ENCODE measurements at regions not wholly inside any gene's neighbourhood (a gene's known extent, or its start where the extent isn't known, plus 50 kb on each side); places are given as distances from the start of the nearest gene placed in this dataset.

DNA sequence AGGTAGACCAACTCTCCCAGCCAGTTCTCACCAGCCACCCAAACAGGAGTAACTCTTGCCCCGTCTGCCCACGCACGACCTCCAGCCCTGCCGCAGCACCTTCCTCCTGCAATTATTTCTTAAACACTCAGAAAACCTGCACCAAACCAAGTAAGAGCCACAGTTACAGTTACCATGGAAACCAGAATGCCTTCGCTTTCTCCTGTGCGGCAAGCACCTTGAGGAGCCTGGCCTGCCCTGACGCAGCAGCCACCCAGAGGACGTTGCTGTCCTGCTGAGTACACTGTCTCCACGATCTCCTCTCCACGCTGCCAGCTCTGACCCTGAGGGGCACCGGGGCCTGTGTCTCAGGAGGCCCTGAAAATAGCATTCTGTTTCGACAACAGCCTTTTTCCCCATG lies 94.3 kb upstream of the SMIM21 start:
- Mint-ChIP-seq H3K27ac (no peak overlapping the region), H3K4me3 (no peak overlapping the region), H3K27me3 (no peaks in the 10 kb centered on the region), H3K4me1 (ENCODE audit: low read depth) (no peaks in the 10 kb centered on the region), H3K36me3 (ENCODE audit: low read depth) (no peaks in the 10 kb centered on the region), H3K9me3 (no peaks in the 10 kb centered on the region)
- intact Hi-C loops (cut with micrococcal nuclease): no loop called here

DNA sequence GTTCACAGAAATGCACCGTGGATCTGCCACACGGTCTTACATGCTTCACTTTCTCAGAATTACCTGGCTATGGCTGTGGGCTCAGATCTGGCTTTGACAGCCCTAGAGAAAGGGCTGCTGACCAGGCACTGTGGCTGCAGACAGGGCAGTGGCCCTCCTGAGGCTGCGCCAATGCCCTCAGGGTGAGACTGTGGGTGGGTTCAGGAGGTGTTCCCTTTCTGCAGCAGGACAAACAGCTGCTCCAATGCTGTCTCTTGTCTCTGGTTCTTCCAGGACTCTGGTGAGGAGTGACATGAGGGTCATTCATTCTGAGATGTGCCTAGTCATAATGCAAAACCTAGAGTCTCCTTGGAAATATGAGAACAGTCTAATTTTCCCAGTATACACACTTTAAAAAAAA lies 90.5 kb upstream of the SMIM21 start:
- Mint-ChIP-seq H3K4me1 (ENCODE audit: low read depth) (no peaks in the 10 kb centered on the region), H3K36me3 (ENCODE audit: low read depth) (no peaks in the 10 kb centered on the region), H3K27ac (no peak overlapping the region), H3K9me3 (peaks cover 14% of the 10 kb centered on the region), H3K27me3 (no peaks in the 10 kb centered on the region), H3K4me3 (no peak overlapping the region)
- intact Hi-C loops (cut with micrococcal nuclease): no loop called here

DNA sequence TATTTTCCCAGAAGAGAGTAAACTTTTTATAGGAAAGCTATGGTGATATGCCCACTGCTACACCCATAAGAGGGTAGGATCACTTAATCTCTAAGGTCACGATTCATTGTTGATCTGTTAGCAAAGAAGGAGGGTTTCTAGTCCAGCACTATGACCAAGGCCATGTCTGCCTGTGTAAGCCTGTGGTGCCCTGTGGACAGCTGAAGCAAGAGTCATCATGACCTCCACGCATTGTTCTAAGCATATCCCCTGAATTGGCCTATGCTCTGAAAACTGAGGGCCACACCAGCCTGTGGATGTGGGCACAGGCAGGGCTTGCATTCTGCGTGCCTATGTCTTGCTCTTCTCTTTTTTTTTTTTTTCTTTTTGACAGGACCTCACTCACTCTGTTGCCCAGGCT lies 89.8 kb upstream of the SMIM21 start:
- Mint-ChIP-seq H3K4me3 (no peak overlapping the region), H3K36me3 (ENCODE audit: low read depth) (no peaks in the 10 kb centered on the region), H3K27ac (no peak overlapping the region), H3K9me3 (peaks cover 21% of the 10 kb centered on the region), H3K27me3 (no peaks in the 10 kb centered on the region), H3K4me1 (ENCODE audit: low read depth) (no peaks in the 10 kb centered on the region)
- intact Hi-C loops (cut with micrococcal nuclease): no loop called here

DNA sequence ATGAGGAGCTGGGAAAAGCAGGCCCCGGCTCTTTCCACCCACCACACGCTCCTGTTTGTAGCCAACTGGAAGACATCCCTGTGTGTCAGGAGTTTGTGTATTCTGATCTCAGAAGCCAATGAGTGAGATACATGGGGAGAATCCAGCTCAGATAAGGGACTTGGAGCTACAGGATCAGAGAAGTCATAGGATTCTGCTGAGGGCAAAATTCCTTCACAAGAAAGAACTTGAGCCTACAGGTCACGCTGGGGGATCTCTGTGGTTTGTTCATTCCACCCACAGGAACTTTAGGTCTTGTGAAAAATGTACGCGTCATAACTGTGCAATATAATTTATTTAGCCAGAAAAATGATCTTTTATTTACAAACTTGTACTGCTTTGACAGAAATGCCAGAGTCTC lies 80.1 kb upstream of the SMIM21 start:
- H3K27ac Mint-ChIP-seq: no peak overlapping the region
- intact Hi-C loops (cut with micrococcal nuclease): no loop called here
- no peak overlapping the region for H3K4me3 Mint-ChIP-seq
- H3K4me1 Mint-ChIP-seq (ENCODE audit: low read depth): no peaks in the 10 kb centered on the region
- peaks cover 28% of the 10 kb centered on the region for H3K9me3 Mint-ChIP-seq
- H3K27me3 Mint-ChIP-seq: no peaks in the 10 kb centered on the region
- H3K36me3 Mint-ChIP-seq (ENCODE audit: low read depth): no peaks in the 10 kb centered on the region

DNA sequence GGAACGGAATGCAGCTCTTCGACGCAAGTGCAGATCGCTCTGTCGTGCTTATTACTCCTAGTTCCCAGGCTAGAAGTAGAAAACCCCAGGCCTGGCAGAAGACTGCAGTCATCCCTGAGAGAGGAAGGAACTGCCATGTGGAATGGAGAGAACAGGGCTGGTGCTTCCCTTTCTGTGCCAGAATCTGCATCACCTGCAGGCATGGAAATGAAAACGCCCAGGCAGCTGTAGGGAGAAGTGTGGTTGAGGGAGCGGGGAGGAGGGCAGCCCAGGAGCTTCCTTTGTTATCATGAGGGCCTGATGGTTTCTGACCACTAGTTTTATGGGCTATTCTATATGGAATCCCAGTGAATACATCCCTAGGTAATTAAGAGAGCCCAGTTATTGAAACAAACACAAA lies 79.4 kb upstream of the SMIM21 start:
- no peak overlapping the region for H3K27ac Mint-ChIP-seq
- intact Hi-C loops (cut with micrococcal nuclease): no loop called here
- no peaks in the 10 kb centered on the region for H3K27me3 Mint-ChIP-seq
- no peaks in the 10 kb centered on the region for H3K4me1 Mint-ChIP-seq (ENCODE audit: low read depth)
- no peak overlapping the region for H3K4me3 Mint-ChIP-seq
- peaks cover 22% of the 10 kb centered on the region for H3K9me3 Mint-ChIP-seq
- H3K36me3 Mint-ChIP-seq (ENCODE audit: low read depth): no peaks in the 10 kb centered on the region

DNA sequence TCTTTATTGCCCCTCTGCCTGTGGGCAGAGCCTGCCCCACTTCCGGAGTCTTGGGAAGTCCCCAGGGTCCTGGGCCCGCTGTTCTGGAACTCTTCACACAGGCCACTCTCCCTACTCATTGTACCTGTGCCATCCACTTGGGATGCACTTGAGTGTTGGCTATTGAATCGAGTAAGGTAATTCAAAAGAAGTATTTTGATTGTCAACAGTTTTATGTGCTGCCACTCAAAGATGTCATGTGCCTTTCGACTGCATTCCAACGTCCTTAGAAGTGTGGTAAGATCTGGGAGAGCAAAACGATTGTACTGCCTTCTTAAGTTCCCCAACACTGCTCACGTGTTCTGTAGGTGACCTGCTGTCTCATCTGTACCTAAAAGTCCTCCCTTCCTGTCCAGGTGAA lies 77.0 kb upstream of the SMIM21 start:
- peaks cover 5% of the 10 kb centered on the region for H3K9me3 Mint-ChIP-seq
- no peaks in the 10 kb centered on the region for H3K27me3 Mint-ChIP-seq
- H3K4me1 Mint-ChIP-seq (ENCODE audit: low read depth): no peaks in the 10 kb centered on the region
- H3K36me3 Mint-ChIP-seq (ENCODE audit: low read depth): no peaks in the 10 kb centered on the region
- no peak overlapping the region for H3K4me3 Mint-ChIP-seq
- intact Hi-C loops (cut with micrococcal nuclease): no loop called here
- no peak overlapping the region for H3K27ac Mint-ChIP-seq

DNA sequence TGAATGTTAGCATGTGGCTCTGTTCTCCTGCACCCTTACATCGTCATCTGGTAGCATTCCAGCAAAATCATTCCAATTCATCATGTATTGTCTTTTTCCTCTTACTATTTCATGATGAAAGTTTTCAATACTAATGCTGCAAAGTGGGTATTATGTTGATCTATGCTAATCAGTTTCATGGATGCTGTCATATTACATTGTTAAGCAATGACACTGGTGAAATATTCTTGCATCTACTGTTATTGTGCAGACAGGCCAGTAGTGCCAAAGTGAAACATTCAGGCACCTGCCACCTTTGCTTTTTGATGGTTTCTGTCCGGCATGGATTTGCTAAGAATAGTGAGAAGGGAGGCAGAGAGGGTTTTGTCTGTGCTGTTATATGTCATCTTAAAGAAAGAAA lies 76.1 kb upstream of the SMIM21 start:
- H3K4me3 Mint-ChIP-seq: no peak overlapping the region
- H3K4me1 Mint-ChIP-seq (ENCODE audit: low read depth): no peaks in the 10 kb centered on the region
- no peak overlapping the region for H3K27ac Mint-ChIP-seq
- H3K27me3 Mint-ChIP-seq: no peaks in the 10 kb centered on the region
- intact Hi-C loops (cut with micrococcal nuclease): no loop called here
- H3K9me3 Mint-ChIP-seq: no peaks in the 10 kb centered on the region
- no peaks in the 10 kb centered on the region for H3K36me3 Mint-ChIP-seq (ENCODE audit: low read depth)

DNA sequence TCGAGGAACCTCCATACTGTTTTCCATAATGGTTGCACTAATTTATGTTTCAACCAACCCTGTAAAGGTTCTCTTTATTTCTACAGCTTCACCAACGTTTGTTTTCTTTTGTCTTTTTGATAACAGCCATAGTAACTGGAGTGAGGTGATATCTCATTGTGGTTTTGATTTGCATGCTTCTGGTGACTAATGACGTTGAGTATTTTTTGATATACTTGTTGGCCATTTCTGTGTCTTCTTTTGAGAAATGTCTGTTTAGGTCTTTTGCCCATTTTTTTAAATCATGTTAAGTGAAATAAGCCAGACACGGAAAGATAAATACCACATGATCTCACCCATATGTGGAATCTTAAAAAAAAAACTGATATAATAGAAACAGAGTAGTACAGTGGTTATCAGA lies 74.8 kb upstream of the SMIM21 start:
- no peaks in the 10 kb centered on the region for H3K36me3 Mint-ChIP-seq (ENCODE audit: low read depth)
- no peak overlapping the region for H3K4me3 Mint-ChIP-seq
- H3K27me3 Mint-ChIP-seq: no peaks in the 10 kb centered on the region

DNA sequence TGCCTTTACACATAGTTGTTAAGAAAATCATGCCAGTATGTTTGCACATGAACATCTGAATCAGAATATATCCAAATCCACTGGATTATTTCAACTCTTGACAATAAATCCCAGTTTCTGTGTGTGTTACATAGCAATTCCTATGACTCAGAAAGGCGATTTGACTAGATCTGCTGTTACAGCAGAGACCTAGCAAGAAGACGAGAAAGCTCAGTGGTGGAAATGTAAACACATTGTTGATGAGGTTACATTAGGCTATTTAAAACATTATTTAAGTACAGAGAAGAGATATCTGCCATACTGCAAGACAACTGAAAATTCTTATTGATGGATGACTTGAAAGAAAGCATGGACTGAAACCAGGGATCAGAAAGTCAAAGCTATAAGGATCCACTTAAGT lies 73.0 kb upstream of the SMIM21 start:
- Mint-ChIP-seq H3K27me3 (peaks cover 3% of the 10 kb centered on the region), H3K36me3 (ENCODE audit: low read depth) (no peaks in the 10 kb centered on the region), H3K9me3 (no peaks in the 10 kb centered on the region), H3K4me3 (no peak overlapping the region), H3K4me1 (ENCODE audit: low read depth) (no peaks in the 10 kb centered on the region), H3K27ac (no peak overlapping the region)
- intact Hi-C loops (cut with micrococcal nuclease): no loop called here

More for the DNA sequence above, 74.8 kb upstream of the SMIM21 start:
- H3K27ac Mint-ChIP-seq: no peak overlapping the region
- H3K9me3 Mint-ChIP-seq: no peaks in the 10 kb centered on the region
- H3K4me1 Mint-ChIP-seq (ENCODE audit: low read depth): no peaks in the 10 kb centered on the region
- intact Hi-C loops (cut with micrococcal nuclease): no loop called here

DNA sequence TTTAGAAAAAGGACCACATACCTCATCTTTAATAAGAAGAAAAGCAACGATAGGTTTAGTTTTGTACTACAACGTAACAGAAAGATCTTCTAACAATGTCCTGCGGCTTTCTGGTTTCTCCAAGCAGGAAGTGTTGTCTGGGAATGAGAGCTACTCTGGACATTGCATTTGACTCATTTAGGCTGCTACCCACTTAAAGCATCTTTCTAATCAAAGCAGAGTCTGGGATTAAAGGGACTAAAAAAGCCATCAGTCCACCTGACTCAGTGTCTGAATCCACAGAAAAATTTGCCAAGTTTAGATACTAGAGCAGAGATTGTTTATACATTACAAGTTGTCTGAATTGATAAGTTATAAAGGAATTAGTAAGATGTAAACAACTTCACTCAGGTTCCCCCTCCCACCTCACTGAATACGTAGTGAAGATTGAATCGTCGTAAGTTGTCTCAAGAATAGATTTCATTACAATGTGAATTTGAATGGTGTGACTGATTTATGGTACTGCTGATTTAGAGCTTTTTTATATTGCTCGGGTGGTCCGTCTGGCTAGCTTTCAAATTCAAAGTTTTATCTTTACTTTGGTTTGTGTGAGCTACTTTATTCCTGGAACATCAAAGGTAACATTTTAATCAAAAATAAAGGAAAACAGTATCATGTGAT lies 70.2 kb upstream of the SMIM21 start:
- Mint-ChIP-seq H3K4me3 (no peak overlapping the region), H3K36me3 (ENCODE audit: low read depth) (no peaks in the 10 kb centered on the region), H3K4me1 (ENCODE audit: low read depth) (no peaks in the 10 kb centered on the region), H3K9me3 (no peaks in the 10 kb centered on the region), H3K27me3 (peaks cover 7% of the 10 kb centered on the region), H3K27ac (no peak overlapping the region)
- intact Hi-C loops (cut with micrococcal nuclease): no loop called here

DNA sequence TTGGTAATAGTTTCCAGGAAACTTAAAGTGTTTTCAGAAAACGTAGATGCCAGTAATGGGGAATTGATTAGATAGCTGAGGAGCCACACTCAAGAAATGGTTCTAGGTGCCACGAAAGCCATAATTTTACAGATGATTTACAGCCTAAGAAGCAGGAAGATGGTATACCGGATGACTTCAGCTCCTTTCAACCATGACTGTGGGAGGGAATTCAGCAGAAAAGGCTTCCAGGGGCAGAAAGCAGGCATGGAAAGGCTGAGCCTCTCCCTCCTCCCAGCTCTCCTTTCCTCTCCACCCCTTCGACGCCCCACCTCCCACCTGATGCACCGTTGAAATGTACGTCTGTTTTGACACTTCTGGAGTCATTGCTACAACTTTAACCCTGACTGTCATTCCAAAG lies 68.6 kb upstream of the SMIM21 start:
- H3K36me3 Mint-ChIP-seq (ENCODE audit: low read depth): no peaks in the 10 kb centered on the region
- H3K9me3 Mint-ChIP-seq: no peaks in the 10 kb centered on the region
- peaks cover 7% of the 10 kb centered on the region for H3K27me3 Mint-ChIP-seq
- no peak overlapping the region for H3K4me3 Mint-ChIP-seq
- intact Hi-C loops (cut with micrococcal nuclease): no loop called here
- H3K4me1 Mint-ChIP-seq (ENCODE audit: low read depth): no peaks in the 10 kb centered on the region
- H3K27ac Mint-ChIP-seq: no peak overlapping the region

DNA sequence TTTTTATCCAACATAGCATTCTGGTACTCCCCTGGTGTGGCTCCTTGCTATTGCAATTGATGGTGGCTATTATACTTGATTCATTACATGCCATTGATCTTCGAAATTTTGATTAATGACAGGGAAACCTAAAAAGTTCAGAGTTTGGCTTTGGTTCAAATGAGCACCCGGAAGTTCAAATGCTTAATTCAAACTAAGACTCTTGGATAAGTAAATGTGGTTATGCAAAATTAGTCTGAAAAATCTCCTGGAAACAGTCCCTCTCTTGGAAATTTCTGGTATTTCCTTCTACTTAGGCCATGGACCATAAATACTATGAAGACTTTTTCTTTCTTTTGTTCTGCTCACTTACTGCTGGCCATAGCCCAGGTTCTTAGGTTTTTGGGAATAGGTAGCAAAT lies 65.3 kb upstream of the SMIM21 start:
- H3K9me3 Mint-ChIP-seq: no peaks in the 10 kb centered on the region

DNA sequence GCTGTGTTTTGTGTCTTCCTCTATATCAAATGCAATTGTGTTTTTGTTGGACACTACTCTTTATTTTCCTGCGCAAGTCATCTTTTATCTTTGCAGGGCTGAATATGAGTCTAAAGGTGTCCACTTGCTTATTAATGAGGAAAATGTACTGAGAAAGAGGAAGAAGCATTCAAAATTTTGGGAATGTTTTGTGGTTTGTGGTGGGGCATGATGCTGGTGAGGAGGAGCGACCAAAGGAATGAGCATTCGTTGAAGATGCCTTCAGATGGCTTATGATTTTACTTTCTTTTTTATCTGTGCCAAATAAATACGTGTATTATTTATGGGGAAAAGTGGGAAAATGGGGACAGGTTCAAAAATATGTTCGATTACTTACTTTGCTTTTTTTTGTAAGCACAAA lies 63.9 kb upstream of the SMIM21 start:
- no peak overlapping the region for H3K27ac Mint-ChIP-seq
- H3K27me3 Mint-ChIP-seq: peaks cover 12% of the 10 kb centered on the region
- no peaks in the 10 kb centered on the region for H3K36me3 Mint-ChIP-seq (ENCODE audit: low read depth)
- no peak overlapping the region for H3K4me3 Mint-ChIP-seq
- no peaks in the 10 kb centered on the region for H3K4me1 Mint-ChIP-seq (ENCODE audit: low read depth)
- H3K9me3 Mint-ChIP-seq: no peaks in the 10 kb centered on the region
- intact Hi-C loops (cut with micrococcal nuclease): no loop called here

More for the DNA sequence above, 65.3 kb upstream of the SMIM21 start:
- Mint-ChIP-seq H3K27ac (no peak overlapping the region), H3K36me3 (ENCODE audit: low read depth) (no peaks in the 10 kb centered on the region), H3K4me3 (no peak overlapping the region), H3K4me1 (ENCODE audit: low read depth) (no peaks in the 10 kb centered on the region), H3K27me3 (peaks cover 12% of the 10 kb centered on the region)
- intact Hi-C loops (cut with micrococcal nuclease): no loop called here

DNA sequence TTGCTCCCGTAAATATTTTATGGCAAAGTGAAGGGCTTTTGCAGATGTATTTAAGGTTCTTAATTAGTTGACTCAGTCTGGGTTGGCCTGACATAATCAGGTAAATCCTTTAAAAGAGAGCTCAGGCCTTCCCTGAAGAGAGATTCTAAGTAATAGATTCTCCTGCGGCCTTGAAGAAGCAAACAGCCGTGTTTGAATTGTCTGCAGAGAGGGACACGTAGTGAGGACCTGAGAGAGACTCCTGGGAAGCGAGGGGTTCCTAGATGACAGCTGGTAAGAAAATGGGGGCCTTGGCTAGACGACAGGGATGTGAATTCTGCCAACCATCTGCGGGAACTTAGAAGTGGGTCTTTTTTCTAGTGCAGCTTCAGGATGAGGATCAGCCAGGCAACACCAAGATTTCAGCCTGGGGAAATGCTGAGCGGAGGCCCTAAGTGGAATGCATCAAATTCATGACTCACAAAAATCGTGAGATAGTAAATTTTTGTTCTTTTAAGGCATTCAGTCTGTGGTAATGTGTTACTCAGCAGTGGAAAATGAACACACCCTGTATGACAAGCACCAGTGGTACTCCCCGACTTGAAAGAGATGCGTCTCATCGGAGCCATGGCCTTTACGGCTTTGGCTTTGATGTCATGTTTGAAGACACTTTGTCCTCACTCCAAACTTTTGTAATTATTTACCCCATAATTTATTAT lies 62.1 kb upstream of the SMIM21 start:
- no peaks in the 10 kb centered on the region for H3K36me3 Mint-ChIP-seq (ENCODE audit: low read depth)
- peaks cover 4% of the 10 kb centered on the region for H3K27me3 Mint-ChIP-seq
- no peak overlapping the region for H3K27ac Mint-ChIP-seq
- no peak overlapping the region for H3K4me3 Mint-ChIP-seq
- intact Hi-C loops (cut with micrococcal nuclease): no loop called here
- H3K9me3 Mint-ChIP-seq: no peaks in the 10 kb centered on the region
- no peaks in the 10 kb centered on the region for H3K4me1 Mint-ChIP-seq (ENCODE audit: low read depth)

DNA sequence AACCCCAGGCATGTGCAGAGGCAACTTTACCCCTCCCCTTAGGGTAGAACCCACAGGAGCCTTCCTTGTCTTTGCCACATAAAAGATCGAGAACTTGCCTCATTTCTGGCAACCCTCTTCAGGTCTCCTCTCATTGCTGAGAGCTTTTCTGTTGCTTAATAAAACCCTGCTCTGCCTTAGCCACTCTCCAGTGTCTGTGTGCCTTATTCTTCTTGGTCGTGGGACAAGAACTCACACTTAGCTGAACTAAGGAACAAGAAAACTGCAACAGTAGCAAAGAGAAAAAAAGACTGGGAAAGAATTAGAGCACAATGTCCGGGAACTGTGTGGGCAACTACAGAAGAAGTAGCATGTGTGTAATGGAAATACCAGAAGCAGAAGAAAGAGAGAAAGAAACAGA lies 56.2 kb upstream of the SMIM21 start:
- H3K27ac Mint-ChIP-seq: no peak overlapping the region
- no peak overlapping the region for H3K4me3 Mint-ChIP-seq
- H3K4me1 Mint-ChIP-seq (ENCODE audit: low read depth): no peaks in the 10 kb centered on the region
- H3K27me3 Mint-ChIP-seq: peaks cover 2% of the 10 kb centered on the region
- peaks cover 18% of the 10 kb centered on the region for H3K9me3 Mint-ChIP-seq
- H3K36me3 Mint-ChIP-seq (ENCODE audit: low read depth): no peaks in the 10 kb centered on the region
- intact Hi-C loops (cut with micrococcal nuclease): no loop called here
